Endothelial cell of umbilical vein (primary cell): ENCODE measurements at regions not wholly inside any gene's neighbourhood (a gene's known extent, or its start where the extent isn't known, plus 50 kb on each side); places are given as distances from the start of the nearest gene placed in this dataset.

Source experiments
- BruUV-seq: library from RNA; stranded (reverse); fragments of 400-500 nt; replicated peaks from 2 replicates; lab custom pipeline; 2021; lab: Mats Ljungman, UMichigan
- CTCF ChIA-PET: fragments of 300-600, 350-600 bp; sonication (Branson Sonifier 250); formaldehyde crosslinking; loops from one replicate; lab custom pipeline; 2021; ENCODE audit warnings: antibody characterized with exemption, inconsistent platforms; lab: Charles Lee
- POLR2A ChIA-PET: fragments of 300-600, 350-600 bp; sonication (Branson Sonifier 250); formaldehyde crosslinking; loops from one replicate; lab custom pipeline; 2021; ENCODE audit warnings: antibody characterized with exemption, inconsistent platforms; lab: Charles Lee
- DNase-seq: peaks from one replicate; pipeline ENCODE4 v3.0.0-alpha.2; 2011; ENCODE audit warnings: low read depth, low spot score
- FAIRE-seq: peaks from 2 replicates; lab custom pipeline; 2011; peaks lifted over from hg19 to GRCh38; lab: Jason Lieb, UNC
- H2AFZ ChIP-seq: 2 replicates; pipeline ENCODE4 v1.6.0; 2012; ENCODE audit warnings: low read depth, low read length, control low read depth, inconsistent platforms
- H3K27ac ChIP-seq: 2 replicates; pipeline ENCODE4 v1.5.1; 2011; ENCODE audit warnings: low read depth, mild to moderate bottlenecking, control low read depth, low read length, moderate library complexity; ENCODE audit not compliant: insufficient read depth
- H3K27me3 ChIP-seq, 2 experiments: 2 replicates each; pipeline versions ENCODE4 v1.6.0 to v1.6.1; 2011; ENCODE audit warnings: low read length in 2 of 2, mixed read lengths in 1 of 2; ENCODE audit not compliant: control insufficient read depth in 2 of 2, insufficient read depth in 2 of 2
- H3K36me3 ChIP-seq, 2 experiments: 2 replicates in 1 of 2; 3 replicates in 1 of 2; pipeline ENCODE4 v1.5.1; 2011; ENCODE audit warnings: low read length in 2 of 2, mild to moderate bottlenecking in 1 of 2, moderate library complexity in 1 of 2; ENCODE audit not compliant: control insufficient read depth in 2 of 2, insufficient read depth in 2 of 2; ENCODE audit errors: extremely low read depth in 1 of 2
- H3K4me1 ChIP-seq: 3 replicates; pipeline ENCODE4 v1.5.1; 2011; ENCODE audit warnings: mild to moderate bottlenecking, low read length; ENCODE audit not compliant: control insufficient read depth, insufficient read depth; ENCODE audit errors: extremely low read depth
- H3K4me2 ChIP-seq: 2 replicates; pipeline ENCODE4 v1.6.1; 2011; ENCODE audit warnings: low read length, control low read depth, mixed read lengths; ENCODE audit not compliant: insufficient read depth
- H3K4me3 ChIP-seq, 3 experiments: fragments of 200-600 bp in 1 of 3; sonication (generic), shearing (Covaris generic) in 1 of 3; replicated peaks in 1 of 3; 2 replicates each; pipeline ENCODE4 v1.5.1; 2011 to 2016; ENCODE audit warnings: control low read depth in 3 of 3, low read length in 3 of 3, mild to moderate bottlenecking in 2 of 3, inconsistent platforms in 1 of 3, low read depth in 1 of 3, moderate library complexity in 1 of 3; ENCODE audit not compliant: insufficient read depth in 1 of 3
- H3K79me2 ChIP-seq: 2 replicates; pipeline ENCODE4 v1.6.0; 2012; ENCODE audit warnings: low read length, inconsistent platforms; ENCODE audit not compliant: control insufficient read depth, insufficient read depth
- H3K9ac ChIP-seq: replicated peaks from 2 replicates; pipeline ENCODE3; 2011; ENCODE audit warnings: low read length, control low read depth; ENCODE audit not compliant: insufficient read depth; ENCODE audit errors: extremely low read depth
- H3K9me1 ChIP-seq: replicated peaks from 3 replicates; pipeline ENCODE4 v1.6.0; 2011; ENCODE audit warnings: mild to moderate bottlenecking, low read length; ENCODE audit not compliant: control insufficient read depth, insufficient read depth; ENCODE audit errors: extremely low read depth
- H3K9me3 ChIP-seq: replicated peaks from 2 replicates; pipeline ENCODE4 v1.5.1; 2012; ENCODE audit warnings: low read length, inconsistent platforms; ENCODE audit not compliant: control insufficient read depth, insufficient read depth
- H4K20me1 ChIP-seq: replicated peaks from 2 replicates; pipeline ENCODE3; 2011; ENCODE audit warnings: mild to moderate bottlenecking, low read length; ENCODE audit not compliant: control insufficient read depth, insufficient read depth; ENCODE audit errors: extremely low read depth
- CTCF ChIP-seq, 2 donors: IDR thresholded peaks; 1 replicate in 1 of 2; 2 replicates in 1 of 2; pipeline ENCODE4 v1.5.1; 2011; ENCODE audit warnings: low read length in 2 of 2, mild to moderate bottlenecking in 2 of 2, moderate library complexity in 2 of 2, control low read depth in 1 of 2, inconsistent platforms in 1 of 2, low read depth in 1 of 2; ENCODE audit not compliant: insufficient read depth in 1 of 2; ENCODE audit errors: extremely low read depth in 1 of 2
- EZH2 ChIP-seq: IDR thresholded peaks from 2 replicates; pipeline ENCODE4 v1.6.1; 2012; ENCODE audit warnings: borderline replicate concordance, low read depth, mild to moderate bottlenecking, moderate library complexity, low read length, inconsistent platforms; ENCODE audit not compliant: severe bottlenecking
- FOS ChIP-seq: IDR thresholded peaks from 2 replicates; pipeline ENCODE4 v1.6.1; 2011; ENCODE audit warnings: mild to moderate bottlenecking, low read length, moderate library complexity, borderline replicate concordance; ENCODE audit not compliant: insufficient read depth
- GATA2 ChIP-seq: IDR thresholded peaks from 2 replicates; pipeline ENCODE4 v1.7.0; 2011; ENCODE audit warnings: low read depth, mild to moderate bottlenecking, moderate library complexity, mixed read lengths, low read length; ENCODE audit not compliant: insufficient read length, insufficient read depth
- JUN ChIP-seq: IDR thresholded peaks from 2 replicates; pipeline ENCODE4 v1.6.1; 2011; ENCODE audit warnings: borderline replicate concordance, low read depth; ENCODE audit not compliant: insufficient read length, insufficient read depth
- MAX ChIP-seq: IDR thresholded peaks from 2 replicates; pipeline ENCODE4 v1.6.1; 2011; ENCODE audit not compliant: insufficient read depth, insufficient read length
- MYC ChIP-seq: IDR thresholded peaks from one replicate; pipeline ENCODE4 v1.6.1; 2011; ENCODE audit warnings: mild to moderate bottlenecking, low read depth, low read length
- POLR2A ChIP-seq: IDR thresholded peaks from 2 replicates; pipeline ENCODE4 v1.6.1; 2012; ENCODE audit warnings: low read depth, mild to moderate bottlenecking, control low read depth, low read length
- POLR2AphosphoS5 ChIP-seq: IDR thresholded peaks from 2 replicates; pipeline ENCODE4 v1.6.1; 2012; ENCODE audit warnings: low read depth, mild to moderate bottlenecking, control low read depth, low read length, moderate library complexity; ENCODE audit not compliant: insufficient read depth
- dilution Hi-C: fragments of 300-500 bp; cut with MboI; formaldehyde crosslinking; loops from one replicate; pipeline ENCODE4 v1.15.0; 2019; ENCODE audit warnings: low sequenced_read_pairs; ENCODE audit not compliant: extremely low pct_ligation_motif_present
- intact Hi-C: fragments of 100-400 bp; cut with micrococcal nuclease; formaldehyde crosslinking; loops from one replicate; pipeline ENCODE4 v1.10.0; 2022

DNA sequence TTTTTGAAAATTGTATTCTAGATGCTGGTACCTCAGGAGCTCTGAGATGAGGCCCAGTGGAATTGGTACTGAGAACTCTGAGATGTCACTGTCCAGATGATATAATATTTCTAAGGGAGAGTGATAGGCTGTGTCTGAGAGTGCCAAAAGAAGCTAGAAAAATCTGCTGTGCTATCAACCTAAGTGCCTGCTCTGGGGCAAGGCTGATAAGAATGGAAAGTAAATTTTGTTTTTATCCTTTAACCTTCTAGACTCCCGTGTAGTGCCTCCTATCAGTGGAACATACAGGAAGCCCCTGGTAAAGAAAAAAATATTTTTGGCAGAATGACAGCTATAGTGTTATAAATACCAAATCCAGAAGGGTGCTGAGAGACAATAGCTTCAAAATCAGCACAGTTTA lies 348.2 kb downstream of the TFAP2B start:
- dilution Hi-C loops, result no loop called here

More for the DNA sequence above, 348.2 kb downstream of the TFAP2B start:
- Histone ChIP-seq H3K9me3 (peaks cover 1% of the 10 kb centered on the region), H2AFZ (no peak overlapping the region), H3K4me1 (no peaks in the 10 kb centered on the region), H3K79me2 (no peaks in the 10 kb centered on the region), H3K36me3 (no peaks in the 10 kb centered on the region), H3K4me3 (no peak overlapping the region), H4K20me1 (no peaks in the 10 kb centered on the region), H3K9me1 (no peaks in the 10 kb centered on the region), H3K27ac (no peak overlapping the region), H3K9ac (no peak overlapping the region), H3K27me3 (no peaks in the 10 kb centered on the region), H3K4me2 (no peak overlapping the region)
- DNase-seq (no peak), FAIRE-seq (no peak)
- intact Hi-C loops, result no loop called here
- CTCF ChIA-PET, result no interaction called here
- no TSS peak for BruUV-seq
- POLR2A ChIA-PET, result no interaction called here
- TF ChIP-seq POLR2AphosphoS5, result no peak
- no peak for TF ChIP-seq MAX
- TF ChIP-seq FOS, result no peak
- no peak for TF ChIP-seq POLR2A
- TF ChIP-seq GATA2, result no peak
- TF ChIP-seq CTCF (IDR thresholded peaks at IDR 0.05; ENCODE audit: extremely low read depth in 1 of 2, insufficient read depth in 1 of 2, low read depth in 1 of 2, low read length in 2 of 2), result no peak
- no peak for TF ChIP-seq MYC
- no peak for TF ChIP-seq JUN
- no peak for TF ChIP-seq EZH2
